Activated gamma-delta T cell treated with Interleukin-2 at 50 U/mL for 16 hours (primary cell): ENCODE measurements at regions not wholly inside any gene's neighbourhood (a gene's known extent, or its start where the extent isn't known, plus 50 kb on each side); places are given as distances from the start of the nearest gene placed in this dataset.

Experiments used
- DNase-seq: peaks from one replicate; pipeline ENCODE4 v3.0.0-alpha.2; 2020

- DNase-seq = no peak
Observed at GRCh38 chr16:89027281-89027680, 50.3 kb upstream of the CBFA2T3 start.

- peak; percentile 53 for DNase-seq
Observed at GRCh38 chr16:89031715-89032659, 55.0 kb upstream of the CBFA2T3 start.

DNA sequence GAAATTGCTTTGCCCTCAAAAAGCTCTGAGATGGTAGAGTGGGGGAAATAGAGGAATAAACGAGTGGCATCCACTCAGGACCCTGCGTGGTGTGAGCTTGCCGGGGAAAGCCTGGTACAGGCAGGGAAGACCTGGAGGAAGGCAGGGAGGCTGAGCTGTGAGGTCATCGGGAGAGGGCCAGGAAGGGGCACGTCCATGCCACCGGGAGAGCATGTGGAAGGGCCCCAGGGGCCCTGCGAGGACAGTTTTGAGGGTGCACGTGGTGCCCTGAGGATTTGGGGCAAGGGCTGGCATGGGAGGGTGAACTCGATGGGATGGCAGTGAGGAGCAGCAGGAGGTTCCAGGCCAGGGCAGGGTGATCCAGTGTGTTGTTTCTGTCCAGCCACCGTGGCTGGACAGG lies 56.3 kb upstream of the CBFA2T3 start:
- DNase-seq = no peak

DNA sequence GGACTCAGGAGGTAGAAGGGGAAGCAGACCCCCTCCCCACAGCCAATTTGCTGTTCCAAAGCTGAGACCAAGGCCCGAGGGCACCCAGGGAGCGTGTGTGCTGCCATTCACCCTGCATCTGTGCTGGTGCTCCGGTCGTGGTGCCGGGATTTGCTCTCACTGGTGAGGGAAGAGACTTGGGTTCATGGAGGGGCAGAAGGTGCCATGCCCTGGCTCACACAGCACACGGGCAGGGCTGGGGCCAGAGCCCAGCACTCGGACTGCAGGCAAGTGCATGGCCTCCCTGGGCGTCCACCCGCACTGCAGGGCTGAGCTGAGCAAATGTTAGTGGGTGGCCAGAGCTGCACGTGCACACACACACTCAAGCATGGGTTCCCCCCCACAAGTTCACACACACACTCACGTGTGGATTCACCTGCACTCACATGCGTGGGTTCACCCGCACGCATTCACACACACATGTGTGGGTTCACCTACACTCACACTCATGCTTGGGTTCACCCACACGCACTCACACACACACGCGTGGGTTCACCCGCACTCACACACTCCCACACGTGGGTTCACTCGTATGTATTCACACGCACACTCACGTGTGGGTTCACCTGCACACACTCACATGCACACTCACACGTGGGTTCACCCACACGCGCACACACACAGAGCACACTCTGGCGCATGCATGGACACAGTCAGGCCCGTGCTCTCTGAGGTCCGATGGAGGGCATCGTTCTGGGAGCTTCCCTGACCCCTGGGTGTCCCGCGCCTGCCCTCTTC lies 57.0 kb upstream of the CBFA2T3 start:
- DNase-seq = no peak

GRCh38 chr16:89034573-89034961 lies 57.6 kb upstream of the CBFA2T3 start:
- no peak for DNase-seq

DNA sequence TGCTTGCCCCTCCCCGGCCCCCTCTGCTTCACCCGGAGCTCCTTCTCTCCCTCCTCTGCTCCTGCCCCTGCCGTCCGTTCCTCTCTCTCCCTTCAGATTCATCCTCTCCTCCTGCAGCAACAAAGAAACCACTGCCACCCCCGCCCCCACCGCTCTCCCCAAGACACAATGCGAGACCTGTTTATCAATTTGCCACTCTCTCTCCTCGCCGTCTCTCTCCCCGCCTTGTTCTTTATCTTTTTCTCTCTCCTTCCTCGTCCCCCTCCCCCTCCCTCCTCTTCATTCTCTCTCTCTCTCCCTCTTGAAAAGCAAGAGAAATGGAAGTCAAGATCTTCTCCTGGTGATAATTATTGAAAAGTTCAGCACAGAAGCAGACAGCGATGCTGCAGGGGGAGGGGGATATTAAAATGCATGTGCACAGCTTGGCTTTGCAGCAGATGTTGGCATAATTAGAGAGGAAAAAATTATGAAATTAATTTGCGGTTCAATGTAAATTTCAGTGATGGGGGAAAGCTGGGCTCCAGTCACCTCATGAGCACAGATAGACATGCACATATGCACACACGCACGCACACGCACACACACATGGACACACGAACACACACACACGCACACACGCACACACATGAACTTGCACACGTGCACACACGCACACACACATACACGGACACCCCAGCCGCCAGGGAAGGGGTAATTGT lies 58.1 kb upstream of the CBFA2T3 start:
- no peak for DNase-seq

GRCh38 chr16:89035669-89036570 lies 57.7 kb upstream of the ACSF3 start:
- DNase-seq = no peak

DNA sequence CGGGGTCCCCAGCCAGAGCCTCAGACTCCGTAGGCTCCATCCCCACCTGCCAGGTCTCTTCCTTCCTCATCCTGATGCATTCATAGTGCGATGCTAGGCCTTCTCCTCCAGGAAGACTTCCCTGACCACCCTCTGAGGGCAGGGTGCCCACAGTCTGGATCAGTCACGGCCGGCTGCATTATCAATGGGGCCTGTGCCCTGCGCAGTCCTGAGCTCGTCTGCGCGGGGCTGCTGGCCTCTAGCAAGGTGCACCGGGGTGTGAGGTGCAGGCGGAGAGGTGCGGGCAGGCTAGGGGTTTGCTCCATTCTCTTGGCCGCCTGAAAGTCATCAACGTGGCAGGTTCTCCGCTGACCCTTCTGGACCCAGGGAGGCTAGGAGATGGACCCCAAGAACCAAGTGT lies 56.9 kb upstream of the ACSF3 start:
- DNase-seq = no peak

- DNase-seq = no peak
Observed at GRCh38 chr16:89037261-89038152, 56.1 kb upstream of the ACSF3 start.

DNA sequence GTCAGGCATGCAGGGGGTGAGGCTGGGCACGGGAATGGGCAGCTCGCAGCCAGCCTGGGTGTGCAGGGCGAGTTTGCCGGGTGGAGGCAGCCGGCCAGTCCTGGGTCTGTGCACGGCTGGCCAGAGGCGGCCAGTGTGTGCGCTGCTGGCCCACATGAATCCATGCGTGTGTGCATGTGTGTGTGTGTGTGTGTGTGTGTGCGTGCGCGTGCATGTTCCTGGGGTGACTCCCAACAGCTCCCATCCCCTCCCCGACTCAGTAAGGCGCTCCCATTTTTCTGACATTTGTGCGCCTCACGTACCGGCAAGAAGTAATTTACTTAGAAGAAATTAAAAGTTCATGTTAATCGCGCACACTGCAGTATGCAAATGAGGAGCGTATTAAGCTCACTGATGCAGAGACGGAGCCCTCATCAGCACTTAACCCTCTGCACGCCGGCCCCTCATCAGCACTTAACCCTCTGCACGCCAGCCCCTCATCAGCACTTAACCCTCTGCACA lies 55.4 kb upstream of the ACSF3 start:
- no peak for DNase-seq

DNA sequence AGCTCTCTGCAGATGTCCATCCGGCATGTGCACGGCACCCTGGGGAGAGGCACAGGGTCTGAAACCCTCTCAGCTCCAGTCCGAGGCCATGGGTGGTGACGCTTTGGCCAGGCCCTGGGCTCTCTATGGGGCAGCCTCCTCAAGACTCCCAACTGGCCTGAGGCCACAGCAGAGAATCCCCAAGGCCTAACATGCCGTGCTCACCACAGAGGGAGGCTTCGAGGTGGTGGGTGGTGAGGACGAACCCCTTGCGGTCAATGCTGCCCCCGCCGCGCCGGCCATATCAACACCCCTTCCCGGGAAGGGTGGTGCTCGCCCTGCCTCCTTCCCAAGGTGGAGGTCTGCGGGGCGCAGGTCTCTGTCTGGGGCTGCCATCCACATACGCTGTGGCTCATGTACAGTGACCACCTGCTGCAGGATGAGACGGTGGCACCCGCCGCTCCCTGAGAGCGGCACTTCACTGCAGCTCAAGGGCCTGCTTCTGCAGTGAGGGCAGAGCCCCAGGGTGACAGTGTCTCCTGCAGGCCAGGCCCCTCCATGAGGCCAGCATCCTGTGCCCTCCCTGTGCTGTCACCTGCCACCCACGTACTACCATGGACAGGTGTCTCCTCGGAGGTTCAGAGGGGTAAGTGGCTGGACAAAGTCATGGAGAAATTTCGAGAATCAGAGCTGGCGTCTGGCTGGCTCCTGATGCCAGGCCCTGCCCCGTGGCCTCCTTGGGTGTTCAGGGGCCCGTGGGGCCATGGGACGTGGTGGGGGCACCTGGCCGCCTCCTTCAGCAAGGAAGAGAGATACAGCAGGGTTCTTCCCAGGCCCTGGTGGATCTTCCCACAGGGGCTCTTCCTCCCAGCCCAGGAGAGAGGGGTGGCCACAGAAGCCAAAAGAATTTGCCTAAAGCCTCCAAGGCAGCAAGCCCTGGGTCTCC lies 54.6 kb upstream of the ACSF3 start:
- no peak for DNase-seq

DNA sequence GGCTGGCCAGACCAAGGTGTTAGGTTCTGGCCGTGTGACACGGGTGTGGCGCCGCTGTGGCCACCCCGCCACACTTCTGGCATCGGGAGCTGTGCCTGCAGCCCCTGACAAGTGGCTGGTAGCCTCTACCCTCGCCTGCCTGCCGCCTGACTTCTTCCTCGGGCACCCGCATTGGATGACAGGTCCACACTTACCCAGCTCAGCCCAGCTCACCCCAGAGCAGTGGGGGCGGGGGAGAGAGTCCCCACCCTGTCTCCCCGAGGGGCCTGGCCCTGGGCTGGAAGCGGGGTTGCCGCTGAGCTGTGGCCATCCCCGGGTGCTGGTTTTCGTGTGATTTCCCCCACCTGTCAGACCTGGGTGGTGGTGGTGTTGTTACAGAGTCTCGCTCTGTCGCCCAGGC lies 53.9 kb upstream of the ACSF3 start:
- no peak for DNase-seq

GRCh38 chr16:89040391-89040790 lies 53.3 kb upstream of the ACSF3 start:
- DNase-seq = no peak

- no peak for DNase-seq
Observed at GRCh38 chr16:89040861-89041570, 52.6 kb upstream of the ACSF3 start.

- no peak for DNase-seq
Observed at GRCh38 chr16:89041571-89042481, 51.8 kb upstream of the ACSF3 start.

DNA sequence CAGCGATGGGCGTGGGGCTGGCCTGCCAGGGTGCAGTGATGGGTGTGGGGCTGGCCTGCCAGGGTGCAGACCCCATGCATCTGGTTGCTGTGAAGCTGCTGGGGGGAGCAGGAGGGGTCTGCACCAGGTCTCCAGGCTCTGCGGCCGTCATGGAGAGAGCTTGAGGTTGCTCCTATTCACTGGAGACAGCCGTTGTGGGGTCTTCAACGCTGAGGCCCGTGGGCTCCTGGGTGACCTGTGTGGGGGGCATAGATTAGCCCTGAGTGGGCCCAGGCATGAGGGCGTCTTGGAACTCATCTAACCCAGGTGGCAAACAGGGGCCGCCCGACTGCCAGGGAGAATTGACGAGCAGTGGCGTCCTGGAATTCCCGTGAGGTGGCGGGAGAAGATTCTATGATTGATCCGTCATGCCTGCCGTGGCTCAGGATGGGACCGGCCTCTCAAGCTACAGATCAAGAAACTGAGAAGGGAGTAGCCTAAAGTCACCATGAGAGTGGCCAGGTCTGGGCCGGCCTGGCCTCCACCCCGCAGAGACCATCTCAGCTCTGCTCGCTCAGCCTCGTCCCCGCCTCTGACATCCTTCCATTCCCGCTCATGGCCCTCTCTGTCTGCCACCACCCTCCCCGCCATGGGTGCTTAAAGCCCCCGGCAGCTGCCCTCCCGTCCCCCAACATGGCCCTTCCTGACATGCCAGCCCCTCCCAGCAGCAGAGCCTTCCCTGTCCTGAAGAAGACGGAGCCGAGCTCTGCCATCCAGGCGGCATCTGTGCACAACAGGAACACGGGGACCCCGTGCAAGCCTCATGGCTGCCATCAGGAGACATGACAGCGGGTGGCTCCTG lies 50.7 kb upstream of the ACSF3 start:
- DNase-seq = no peak
